ENCODE measurements at regions not wholly inside any gene's neighbourhood (a gene's known extent, or its start where the extent isn't known, plus 50 kb on each side); places are given as distances from the start of the nearest gene placed in this dataset.
"Not testable (repeated sequence)": the region's sequence is repeated elsewhere in the genome, so short reads cannot be mapped to it uniquely, and the experiment has no call there.

DNA sequence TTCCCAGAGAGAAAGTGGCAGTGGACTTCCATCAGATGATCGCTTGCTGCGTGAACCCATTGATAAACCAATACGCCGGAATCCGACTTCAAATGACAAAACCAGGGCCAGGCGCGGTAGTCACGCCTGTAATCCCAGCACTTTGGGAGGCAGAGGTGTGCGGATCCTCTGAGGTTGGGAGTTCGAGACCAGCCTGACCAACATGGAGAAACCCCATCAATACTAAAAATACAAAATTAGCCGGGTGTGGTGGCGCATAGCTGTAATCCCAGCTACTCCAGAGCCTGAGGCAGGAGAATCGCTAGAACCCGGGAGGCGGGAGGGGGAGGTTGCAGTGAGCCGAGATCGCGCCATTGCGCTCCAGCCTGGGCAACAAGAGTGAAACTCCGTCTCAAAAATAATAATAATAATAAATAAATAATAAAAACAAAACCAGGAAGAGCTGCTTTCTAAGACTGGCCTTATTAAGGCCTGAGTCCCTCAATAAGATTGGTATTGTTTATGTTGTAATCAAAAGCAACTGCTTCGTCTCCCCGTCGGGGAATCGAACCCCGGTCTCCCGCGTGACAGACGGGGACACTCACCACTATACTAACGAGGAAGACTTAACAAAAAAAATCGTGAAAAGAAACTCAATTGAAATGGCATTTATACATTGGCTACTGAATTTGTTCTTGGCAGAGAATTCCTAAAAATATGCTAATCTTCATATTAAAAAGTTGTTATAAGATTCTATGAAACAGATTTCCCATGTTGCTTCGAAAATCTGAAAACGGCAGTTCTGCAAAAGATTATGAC lies 110.2 kb upstream of the ZNF184 start:
- peak; percentile 81 for DNase-seq (ENCODE audit: low spot score)

DNA sequence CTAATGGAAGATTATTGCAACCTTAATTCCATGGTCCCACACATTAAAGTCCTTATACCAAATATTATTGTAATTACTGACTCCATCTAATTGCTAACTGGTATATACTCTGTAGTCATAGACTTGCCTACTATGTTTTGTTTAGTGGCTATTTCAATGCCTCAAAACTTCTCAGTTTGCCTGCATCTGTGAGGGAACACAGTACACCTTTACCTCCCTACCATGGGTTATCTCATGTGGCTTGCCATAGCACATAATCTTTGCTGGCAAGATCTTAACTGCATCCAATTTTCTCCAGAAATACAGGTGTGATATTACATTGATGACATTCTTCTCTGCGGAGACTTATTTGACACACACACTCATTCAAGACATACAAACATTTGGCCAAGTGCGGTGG lies 107.1 kb upstream of the ZNF184 start:
- DNase-seq (ENCODE audit: low spot score), result no peak

DNA sequence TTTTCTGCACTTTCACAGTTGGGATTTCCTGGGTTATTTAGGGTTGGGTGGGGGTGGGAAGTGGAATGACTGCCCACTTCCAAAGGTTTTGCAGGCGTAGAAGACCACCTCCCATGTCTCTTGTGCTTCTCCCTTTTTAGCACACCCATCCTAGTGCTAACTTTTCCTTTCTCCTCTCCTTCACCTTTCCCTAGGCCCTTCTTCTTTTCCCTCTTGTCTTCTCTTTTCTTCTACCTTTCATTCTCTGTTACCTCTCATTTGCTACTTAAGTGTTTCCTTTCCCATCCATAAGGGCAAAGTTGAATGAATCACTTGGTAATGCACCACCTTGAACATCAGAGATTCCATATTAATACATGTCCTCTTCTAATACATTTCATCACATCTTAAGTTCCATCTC lies 105.0 kb upstream of the ZNF184 start:
- DNase-seq (ENCODE audit: low spot score), result no peak

DNA sequence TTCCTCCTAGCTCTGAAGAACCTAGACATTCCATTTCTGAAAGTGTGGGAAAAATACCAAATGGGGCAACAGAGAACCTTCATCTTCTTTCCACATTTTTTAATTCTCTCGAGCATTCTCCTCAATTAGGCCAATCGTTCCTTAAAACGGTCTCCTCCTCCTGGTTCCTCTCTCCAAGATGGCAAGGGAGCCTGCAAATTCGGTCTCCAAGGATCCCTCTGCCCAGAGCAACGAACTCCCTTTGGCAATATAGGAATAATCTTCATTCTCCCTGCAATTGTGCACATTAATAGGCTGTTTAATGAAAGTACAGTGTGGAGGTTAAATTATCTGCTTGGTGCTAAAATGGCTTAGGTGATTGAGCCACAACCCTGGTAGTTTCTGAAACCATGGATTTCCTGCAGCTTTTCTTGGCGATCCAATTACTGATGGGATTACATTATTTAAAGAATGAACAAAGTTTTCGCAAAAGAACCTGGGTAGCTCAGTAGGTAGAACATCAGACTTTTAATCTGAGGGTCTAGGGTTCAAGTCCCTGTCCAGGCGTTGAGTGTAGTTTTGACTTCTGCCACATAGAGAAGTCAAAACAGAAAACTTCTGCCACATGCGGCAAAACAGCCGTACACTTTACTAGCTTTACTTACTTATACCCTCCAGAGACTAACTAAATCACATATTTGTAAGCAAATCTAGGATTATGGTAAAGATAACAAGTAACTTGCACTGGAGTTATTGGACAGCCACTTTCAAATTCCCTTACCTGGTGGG lies 102.9 kb upstream of the ZNF184 start:
- peak; percentile 58 for DNase-seq (ENCODE audit: low spot score)

DNA sequence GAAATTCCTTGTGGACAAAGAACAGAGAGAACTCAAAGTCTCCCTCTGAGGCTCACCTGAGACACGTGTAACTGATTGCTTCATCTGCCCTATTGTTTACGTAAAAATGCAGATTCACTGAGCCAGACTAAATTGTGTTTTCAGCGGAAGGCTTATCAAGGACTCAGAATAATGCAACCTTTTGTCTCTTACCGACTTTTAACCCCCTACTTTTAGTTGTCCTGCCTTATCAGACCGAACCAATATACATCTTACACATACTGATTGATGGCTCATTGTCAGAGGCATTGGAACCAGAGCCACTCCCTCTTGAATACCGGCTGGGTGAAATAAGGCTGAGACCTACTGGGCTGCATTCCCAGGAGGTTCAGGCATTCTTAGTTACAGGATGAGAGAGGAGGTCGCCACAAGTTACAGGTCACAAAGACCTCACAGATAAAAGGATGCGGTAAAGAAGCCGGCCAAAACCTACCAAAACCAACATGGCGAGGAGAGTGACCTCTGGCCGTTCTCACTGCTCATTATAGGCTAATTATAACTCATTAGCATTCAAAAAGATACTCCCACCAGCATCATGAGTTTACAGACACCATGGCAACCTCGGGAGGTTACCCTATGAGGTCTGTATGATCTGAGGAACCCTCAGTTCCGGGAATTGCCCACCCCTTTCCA lies 95.5 kb upstream of the ZNF184 start:
- no peak for DNase-seq (ENCODE audit: low spot score)

DNA sequence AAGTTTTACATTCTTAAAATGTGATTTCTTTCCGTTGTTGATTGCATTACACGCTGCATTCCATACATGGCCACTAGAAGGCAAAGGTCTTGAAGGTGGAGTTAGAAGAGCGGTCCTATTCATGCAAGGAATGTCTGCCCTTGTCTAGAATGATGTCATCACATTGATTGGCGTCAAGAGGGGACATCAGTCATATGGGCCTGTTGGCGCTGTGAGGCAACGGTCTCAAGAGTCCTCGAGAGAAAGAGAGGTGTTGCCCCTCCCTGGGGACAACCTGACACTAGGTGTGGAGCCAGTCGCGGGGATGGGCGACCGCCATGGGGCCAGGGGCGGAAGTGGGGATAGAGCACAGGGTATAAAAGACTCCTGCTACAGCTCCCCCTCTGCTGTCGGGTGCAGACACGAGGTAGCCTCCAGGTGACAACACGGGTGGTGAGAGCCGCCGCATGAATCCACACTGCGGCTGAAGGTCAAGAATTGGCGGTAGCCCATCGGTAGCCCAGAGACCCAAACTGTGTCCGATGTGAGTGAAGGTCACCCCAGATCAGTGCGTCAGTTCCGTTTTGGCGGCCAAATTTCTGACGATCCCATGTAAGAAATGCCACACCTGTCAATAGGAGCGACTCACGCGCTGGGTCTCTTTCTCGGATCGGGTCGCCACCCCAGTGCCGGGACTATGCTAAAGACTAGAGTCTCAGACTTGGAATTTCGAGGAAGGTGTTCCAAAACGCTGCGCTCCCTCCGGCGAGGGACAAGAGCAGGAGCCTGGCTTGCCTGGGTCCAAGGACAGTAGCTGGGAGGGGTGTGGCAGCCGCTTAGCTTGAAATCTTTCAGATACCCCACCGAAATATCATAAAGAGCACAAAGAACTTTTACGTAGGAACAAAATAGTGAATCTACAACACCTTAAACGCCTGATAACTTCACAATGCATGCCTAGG lies 93.2 kb upstream of the ZNF184 start:
- DNase-seq (ENCODE audit: low spot score), result peak; percentile 51

DNA sequence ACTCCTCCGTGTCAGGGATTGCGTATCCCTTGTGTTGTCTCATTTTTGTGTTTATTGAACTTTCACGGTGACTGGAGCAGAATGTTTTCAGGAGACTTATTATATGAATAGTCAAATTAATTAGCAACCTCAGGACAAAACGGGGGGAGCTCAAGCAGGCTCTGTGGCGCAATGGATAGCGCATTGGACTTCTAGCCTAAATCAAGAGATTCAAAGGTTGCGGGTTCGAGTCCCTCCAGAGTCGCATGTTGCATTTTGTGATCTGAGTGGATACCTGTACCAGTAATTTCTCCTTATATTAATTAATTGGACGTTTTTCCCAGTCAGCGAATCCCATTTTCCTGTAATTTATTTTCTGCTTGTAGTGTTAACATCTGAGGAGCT lies 89.1 kb upstream of the ZNF184 start:
- DNase-seq (ENCODE audit: low spot score), result peak; percentile 40

DNA sequence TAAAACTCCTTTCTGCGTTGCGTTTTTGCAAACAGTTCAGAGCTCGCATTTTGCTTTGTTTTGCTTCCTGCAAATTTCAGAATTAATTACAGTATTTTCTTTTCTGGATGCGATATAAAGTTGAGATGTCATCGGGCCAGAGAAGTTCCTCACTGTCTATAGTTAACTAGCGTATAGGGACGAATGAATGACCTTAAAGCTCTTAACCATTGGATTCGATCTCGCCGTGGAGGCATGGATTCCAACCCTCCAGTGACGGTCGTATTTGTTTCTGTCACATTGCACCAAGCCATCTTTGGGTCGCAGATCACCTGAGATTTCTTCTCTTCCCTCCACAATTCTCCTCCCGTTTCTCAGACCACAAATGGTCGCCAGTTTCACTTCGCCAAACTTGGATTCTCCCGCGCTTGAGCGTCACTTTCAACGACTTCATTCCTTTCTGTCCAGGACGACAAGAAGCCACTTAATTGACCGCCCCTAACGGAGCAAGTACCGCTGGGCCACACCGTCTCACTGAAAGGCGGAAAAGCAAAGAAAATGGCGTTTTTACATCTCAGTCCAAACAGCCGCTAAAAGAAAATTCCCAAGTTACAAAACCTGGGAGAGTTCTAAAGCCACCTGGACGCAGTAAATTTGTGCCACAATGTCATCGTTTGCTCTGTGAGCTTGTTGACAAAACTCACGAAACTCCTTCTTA lies 85.3 kb upstream of the ZNF184 start:
- no peak for DNase-seq (ENCODE audit: low spot score)

DNA sequence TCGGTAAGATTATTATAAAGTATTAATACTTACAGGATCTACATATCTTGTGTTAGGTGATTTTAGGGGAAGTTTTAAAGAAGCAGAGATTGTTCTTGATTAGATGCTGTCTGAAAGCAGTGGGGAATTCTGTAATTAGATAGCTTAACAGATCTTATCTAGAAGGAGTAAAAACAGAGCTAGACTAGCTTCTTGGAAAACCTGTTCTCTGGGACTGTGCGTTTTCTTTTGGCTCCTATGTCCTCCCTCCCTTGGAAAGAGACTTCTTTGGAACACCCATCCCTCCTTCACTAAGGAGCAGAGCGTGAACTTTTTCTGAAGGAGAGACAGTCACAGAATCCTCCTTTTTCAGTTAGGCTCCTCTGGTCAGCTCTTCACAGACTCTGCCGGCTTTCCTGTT lies 83.5 kb upstream of the ZNF184 start:
- DNase-seq (ENCODE audit: low spot score), result no peak

DNA sequence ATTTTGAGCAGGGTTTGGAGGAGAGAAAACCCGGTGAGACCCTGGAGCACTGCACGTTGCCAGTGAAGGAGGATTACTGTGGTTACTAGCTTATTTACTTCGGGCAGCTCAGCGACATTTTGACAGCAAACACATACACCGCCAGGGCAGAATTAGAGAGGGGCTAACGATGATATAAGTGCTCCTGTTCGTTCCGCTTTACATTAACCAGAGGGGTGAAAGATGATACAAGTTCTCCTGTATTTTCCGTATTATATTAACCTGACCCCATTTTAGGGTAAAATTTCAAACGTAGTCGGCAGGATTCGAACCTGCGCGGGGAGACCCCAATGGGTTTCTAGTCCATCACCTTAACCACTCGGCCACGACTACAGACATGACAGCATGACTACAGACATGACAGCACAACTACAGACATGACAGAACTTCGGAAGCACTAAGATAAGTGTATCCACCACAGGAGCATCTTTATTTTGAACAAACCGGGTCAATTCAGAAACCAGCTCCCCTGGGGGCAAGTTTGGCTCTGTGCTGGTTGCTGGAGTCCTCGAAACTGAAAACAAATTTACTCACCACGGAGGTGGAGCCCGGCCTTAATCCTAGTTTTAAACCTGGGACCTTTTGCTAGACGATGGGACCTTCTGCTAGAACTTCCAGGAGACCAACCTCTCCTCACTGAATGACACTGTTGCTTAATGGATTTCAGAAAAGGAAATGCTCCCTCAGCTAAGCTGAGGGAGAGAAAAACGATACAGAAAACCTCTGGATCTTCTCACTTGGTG lies 80.4 kb upstream of the ZNF184 start:
- peak; percentile 85 for DNase-seq (ENCODE audit: low spot score)

DNA sequence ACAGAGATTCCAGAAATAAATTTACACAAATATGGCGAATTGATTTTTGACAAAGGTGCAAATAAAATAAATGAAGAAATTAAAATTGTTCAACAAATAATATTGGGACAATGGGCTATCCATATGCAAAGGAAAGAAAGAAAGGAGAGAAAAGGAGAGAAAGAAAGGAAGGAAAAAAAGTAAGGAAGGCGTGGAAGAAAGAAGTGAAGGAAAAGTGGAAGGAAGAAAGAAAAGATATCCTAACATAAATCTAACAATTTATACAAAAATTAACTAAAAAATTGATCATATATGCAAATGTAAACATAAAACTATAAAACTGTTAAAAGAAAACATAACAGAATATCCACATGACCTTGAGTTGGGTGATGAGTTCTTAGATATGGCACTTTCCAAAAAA lies 78.7 kb upstream of the ZNF184 start:
- no peak for DNase-seq (ENCODE audit: low spot score)

DNA sequence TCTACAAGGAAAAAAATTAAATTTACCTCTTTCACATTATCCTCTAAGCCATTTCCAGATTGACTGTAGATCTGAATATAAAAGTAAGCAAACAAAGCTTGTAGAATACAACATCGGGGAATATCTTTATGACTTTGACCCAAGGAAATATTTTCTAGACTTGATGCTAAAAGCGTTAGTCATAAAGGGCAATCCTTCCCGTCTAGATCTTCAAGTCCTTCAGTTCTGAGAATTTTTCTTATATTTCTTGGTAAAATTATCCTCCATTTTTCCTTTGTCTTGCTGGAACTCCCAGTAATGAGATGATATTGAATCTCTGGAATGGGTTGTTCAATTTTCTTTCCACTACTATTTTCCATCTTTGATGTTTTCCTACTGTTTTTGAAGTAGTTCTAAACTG lies 77.8 kb upstream of the ZNF184 start:
- no peak for DNase-seq (ENCODE audit: low spot score)

DNA sequence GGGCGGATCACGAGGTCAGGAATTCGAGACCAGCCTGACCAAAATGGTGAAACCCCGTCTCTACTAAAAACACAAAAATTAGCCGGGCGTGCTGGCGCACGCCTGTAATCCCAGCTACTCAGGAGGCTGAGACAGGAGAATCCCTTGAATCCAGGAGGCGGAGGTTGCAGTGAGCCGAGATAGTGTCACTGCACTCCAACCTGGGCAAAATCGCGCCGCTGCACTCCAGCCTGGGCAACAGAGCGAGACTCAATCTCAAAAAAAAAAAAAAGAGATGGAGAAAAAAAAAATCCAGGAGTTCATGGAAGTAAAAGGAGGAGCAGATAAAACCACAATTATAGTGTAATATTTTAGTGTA lies 76.3 kb upstream of the ZNF184 start:
- not testable (repeated sequence) for DNase-seq (ENCODE audit: low spot score)

DNA sequence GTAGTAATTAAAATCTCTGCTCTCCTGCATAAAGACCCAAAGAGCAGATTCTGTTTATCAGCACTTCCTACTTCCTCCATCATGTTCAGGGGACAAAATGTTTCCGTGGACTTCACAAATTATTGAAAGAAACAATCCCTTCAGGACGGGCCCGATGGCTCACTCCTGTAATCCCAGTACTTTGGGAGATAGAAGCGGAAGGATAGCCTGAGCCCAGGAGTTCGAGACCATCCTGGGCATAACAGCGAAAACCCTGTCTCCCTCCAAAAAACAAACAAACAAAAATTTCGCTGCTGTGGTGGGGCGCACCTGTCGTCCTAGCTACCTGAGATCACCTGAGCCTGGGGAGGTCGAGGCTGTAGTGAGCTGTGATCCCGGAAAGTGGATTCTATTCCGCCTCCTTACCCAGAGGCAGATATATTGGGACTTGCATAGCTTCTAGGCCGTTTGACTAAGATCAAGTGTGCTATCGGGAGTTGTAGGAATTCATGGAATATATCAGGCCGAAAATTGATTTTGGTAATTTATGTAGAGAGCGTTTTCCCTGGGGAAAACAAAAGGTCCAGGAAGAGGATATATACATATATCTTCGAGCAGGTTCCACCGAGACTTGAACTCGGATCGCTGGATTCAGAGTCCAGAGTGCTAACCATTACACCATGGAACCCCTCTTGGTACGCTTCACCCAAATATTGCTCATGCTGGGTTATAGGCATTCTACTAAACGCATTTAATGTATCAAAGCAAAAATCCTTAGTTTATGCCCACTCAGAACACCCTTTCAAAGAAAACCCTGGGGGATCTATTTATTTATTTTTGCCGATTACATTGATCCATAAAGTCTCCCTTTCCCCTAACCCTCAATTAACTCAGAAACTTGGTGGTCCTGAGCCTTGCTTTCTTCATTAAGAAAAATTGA lies 74.5 kb upstream of the ZNF184 start:
- DNase-seq (ENCODE audit: low spot score), result peak; percentile 83

DNA sequence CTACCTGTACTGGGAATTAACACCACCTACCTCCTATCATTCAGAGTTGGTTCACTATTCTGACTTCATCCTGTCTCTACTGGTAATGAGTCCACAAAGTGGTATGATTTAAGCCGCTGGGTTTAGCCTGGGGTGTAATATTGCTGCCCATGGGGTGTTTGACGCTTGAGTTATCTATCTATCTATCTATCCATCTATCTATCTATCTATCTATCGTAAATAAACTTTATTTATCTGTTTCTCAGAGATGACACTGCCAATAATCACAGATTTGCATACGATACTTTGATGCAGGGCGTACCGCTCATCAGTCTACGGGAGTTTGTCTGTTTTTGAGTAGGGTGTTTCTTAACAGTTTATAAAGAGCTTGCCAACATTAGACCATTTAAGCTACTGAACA lies 73.6 kb upstream of the ZNF184 start:
- no peak for DNase-seq (ENCODE audit: low spot score)

DNA sequence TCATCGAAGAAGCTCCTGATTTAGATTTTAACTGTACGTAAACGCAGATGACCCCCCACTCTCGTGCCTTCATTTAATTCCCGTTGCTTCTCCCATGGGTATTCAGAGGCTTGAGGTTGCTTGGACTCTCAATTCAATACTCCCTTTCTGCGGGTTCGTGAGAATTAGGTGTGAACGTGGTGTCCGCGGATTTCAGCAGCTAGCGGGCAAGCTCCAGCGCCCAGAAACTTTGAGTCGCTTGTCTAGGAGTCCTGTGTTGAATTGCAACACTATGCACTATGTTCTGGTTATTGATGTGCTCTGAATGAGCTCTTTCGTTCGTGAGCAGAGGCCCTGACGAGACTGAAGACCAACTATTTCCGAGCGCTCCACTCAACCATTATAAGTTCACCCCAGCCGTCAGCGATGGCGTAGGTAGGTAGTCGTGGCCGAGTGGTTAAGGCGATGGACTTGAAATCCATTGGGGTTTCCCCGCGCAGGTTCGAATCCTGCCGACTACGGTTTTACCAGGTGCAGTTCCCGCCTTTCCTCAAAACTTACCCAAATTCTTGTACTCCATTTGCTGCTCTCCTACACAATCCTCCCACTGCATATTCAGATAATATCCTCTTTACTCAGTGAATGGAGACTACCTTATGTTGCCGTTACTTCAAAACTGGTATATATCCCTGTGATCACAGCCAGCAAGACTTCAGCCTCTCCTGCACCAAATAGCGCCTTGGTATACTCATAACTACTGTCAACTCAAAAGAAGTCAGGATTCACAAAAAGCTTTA lies 72.6 kb upstream of the ZNF184 start:
- peak; percentile 93 for DNase-seq (ENCODE audit: low spot score)

DNA sequence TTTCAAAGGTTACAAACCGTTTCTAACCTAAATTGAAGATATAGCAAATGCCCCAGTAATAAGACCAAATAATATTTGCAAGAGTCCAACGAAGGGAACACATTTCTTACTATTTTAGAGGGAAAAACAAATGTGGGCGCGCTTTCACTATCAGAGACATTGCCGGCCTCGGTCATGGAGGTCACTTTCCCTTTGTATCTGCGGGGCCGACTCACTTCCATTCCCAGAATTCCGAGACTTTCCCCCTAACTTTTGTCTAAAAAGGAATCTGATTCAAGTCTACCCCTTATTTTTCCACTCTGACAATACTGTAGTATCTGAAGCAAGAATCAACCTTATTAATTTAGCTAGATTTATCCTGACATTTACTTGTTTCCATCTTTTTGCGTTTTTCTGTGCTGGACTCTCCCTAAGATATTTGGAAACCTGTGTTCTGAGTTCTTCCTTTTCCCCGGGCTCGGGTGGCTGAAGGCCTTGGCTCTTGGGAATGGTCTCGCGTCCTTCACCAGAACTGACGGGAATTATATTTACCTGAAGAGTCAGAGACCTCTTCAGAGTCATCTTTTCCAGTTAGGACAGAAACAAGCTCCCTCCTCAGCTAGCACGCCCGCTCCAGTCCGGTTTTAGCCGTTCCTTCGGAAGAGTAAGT lies 71.8 kb upstream of the ZNF184 start:
- no peak for DNase-seq (ENCODE audit: low spot score)

DNA sequence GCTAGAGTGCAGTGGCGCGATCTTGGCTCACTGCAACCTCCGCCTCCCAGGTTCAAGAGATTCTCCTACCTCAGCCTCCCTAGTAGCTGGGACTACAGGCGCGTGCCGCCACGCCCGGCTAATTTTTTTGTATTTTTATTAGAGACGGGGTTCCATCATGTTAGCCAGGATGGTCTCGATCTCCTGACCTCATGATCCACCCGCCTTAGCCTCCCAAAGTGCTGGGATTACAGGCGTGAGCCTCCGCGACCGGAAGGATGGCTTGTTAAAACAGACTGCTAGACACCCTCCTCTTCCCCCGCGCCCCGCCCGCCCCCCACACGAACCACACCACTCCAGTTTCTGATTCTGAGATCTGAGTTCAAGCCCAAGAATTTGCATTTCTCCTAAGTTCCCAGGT lies 71.2 kb upstream of the ZNF184 start:
- peak; percentile 26 for DNase-seq (ENCODE audit: low spot score)
